ENCODE measurements at regions not wholly inside any gene's neighbourhood (a gene's known extent, or its start where the extent isn't known, plus 50 kb on each side); places are given as distances from the start of the nearest gene placed in this dataset.

- DNase-seq (ENCODE audit: low read depth), result no peak
These were observed 1389.4 kb downstream of the C4orf33 start for GRCh38 chr4:130485371-130485770.

- DNase-seq (ENCODE audit: low read depth), result peak; percentile 6
These were observed 1390.2 kb downstream of the C4orf33 start for GRCh38 chr4:130486186-130486585.

GRCh38 chr4:130486841-130487240 is 1390.9 kb downstream of the C4orf33 start:
- DNase-seq (ENCODE audit: low read depth), result no peak

GRCh38 chr4:130510661-130511060 is 1414.7 kb downstream of the C4orf33 start:
- DNase-seq (ENCODE audit: low read depth), result no peak

GRCh38 chr4:130511776-130512175 is 1415.8 kb downstream of the C4orf33 start:
- no peak for DNase-seq (ENCODE audit: low read depth)

- no peak for DNase-seq (ENCODE audit: low read depth)
These were observed 1428.1 kb downstream of the C4orf33 start for GRCh38 chr4:130524057-130524456.

- DNase-seq (ENCODE audit: low read depth), result no peak
These were observed 1434.6 kb downstream of the C4orf33 start for GRCh38 chr4:130530505-130530904.

- DNase-seq (ENCODE audit: low read depth), result no peak
These were observed 1438.7 kb downstream of the C4orf33 start for GRCh38 chr4:130534651-130535050.

GRCh38 chr4:130542953-130543352 is 1447.0 kb downstream of the C4orf33 start:
- DNase-seq (ENCODE audit: low read depth), result no peak

GRCh38 chr4:130545171-130545570 is 1449.2 kb downstream of the C4orf33 start:
- no peak for DNase-seq (ENCODE audit: low read depth)

- DNase-seq (ENCODE audit: low read depth), result no peak
These were observed 1449.6 kb downstream of the C4orf33 start for GRCh38 chr4:130545596-130545995.

- DNase-seq (ENCODE audit: low read depth), result no peak
These were observed 1463.3 kb downstream of the C4orf33 start for GRCh38 chr4:130559268-130559667.

GRCh38 chr4:130563185-130563888 is 1467.4 kb downstream of the C4orf33 start:
- DNase-seq (ENCODE audit: low read depth), result peak; percentile 53

GRCh38 chr4:130563889-130564418 is 1468.0 kb downstream of the C4orf33 start:
- no peak for DNase-seq (ENCODE audit: low read depth)

- DNase-seq (ENCODE audit: low read depth), result no peak
These were observed 1472.8 kb downstream of the C4orf33 start for GRCh38 chr4:130568746-130569145.

GRCh38 chr4:130573742-130574141 is 1477.8 kb downstream of the C4orf33 start:
- no peak for DNase-seq (ENCODE audit: low read depth)

GRCh38 chr4:130574215-130574614 is 1478.3 kb downstream of the C4orf33 start:
- no peak for DNase-seq (ENCODE audit: low read depth)

- no peak for DNase-seq (ENCODE audit: low read depth)
These were observed 1480.3 kb downstream of the C4orf33 start for GRCh38 chr4:130576218-130576617.

- no peak for DNase-seq (ENCODE audit: low read depth)
These were observed 1495.1 kb downstream of the C4orf33 start for GRCh38 chr4:130591091-130591490.

- no peak for DNase-seq (ENCODE audit: low read depth)
These were observed 1504.8 kb downstream of the C4orf33 start for GRCh38 chr4:130600706-130601105.

GRCh38 chr4:130603043-130603442 is 1507.1 kb downstream of the C4orf33 start:
- DNase-seq (ENCODE audit: low read depth), result no peak

- DNase-seq (ENCODE audit: low read depth), result no peak
These were observed 1512.2 kb downstream of the C4orf33 start for GRCh38 chr4:130608121-130608520.

GRCh38 chr4:130628531-130628930 is 1532.6 kb downstream of the C4orf33 start:
- no peak for DNase-seq (ENCODE audit: low read depth)

Measured in fibroblast of the conjunctiva (primary cell).